H1 (cell line): ENCODE measurements at regions not wholly inside any gene's neighbourhood (a gene's known extent, or its start where the extent isn't known, plus 50 kb on each side); places are given as distances from the start of the nearest gene placed in this dataset.

Experiments
- CTCF ChIA-PET: fragments of 300-600 bp; sonication (Branson Sonifier 250); formaldehyde crosslinking; loops from one replicate; lab custom pipeline; 2021; ENCODE audit not compliant: partially characterized antibody; lab: Charles Lee
- POLR2A ChIA-PET: fragments of 300-600 bp; sonication (Branson Sonifier 250); formaldehyde crosslinking; loops from one replicate; lab custom pipeline; 2021; ENCODE audit warnings: inconsistent platforms; ENCODE audit not compliant: partially characterized antibody; lab: Charles Lee
- DNase-seq, 2 experiments: peaks; one replicate each; pipeline versions ENCODE4 v3.0.0 to v3.0.0-alpha.2; 2010 to 2022; ENCODE audit warnings: low spot score in 2 of 2, low read depth in 1 of 2, mixed read lengths in 1 of 2
- FAIRE-seq: peaks from 2 replicates; lab custom pipeline; 2011; peaks lifted over from hg19 to GRCh38; lab: Jason Lieb, UNC
- H2AFZ ChIP-seq: 2 replicates; pipeline ENCODE4 v1.8.1; 2012; ENCODE audit warnings: low read length, inconsistent platforms
- H2AK5ac ChIP-seq: 2 replicates; pipeline ENCODE4 v1.6.1; 2013; ENCODE audit warnings: low read depth, low read length
- H2BK120ac ChIP-seq: replicated peaks from 2 replicates; pipeline ENCODE3; 2013; ENCODE audit warnings: low read depth, low read length, inconsistent platforms
- H2BK12ac ChIP-seq: 2 replicates; pipeline ENCODE4 v1.6.1; 2013; ENCODE audit warnings: low read depth, low read length
- H2BK15ac ChIP-seq: 2 replicates; pipeline ENCODE4 v1.6.1; 2013; ENCODE audit warnings: low read length
- H2BK20ac ChIP-seq: 2 replicates; pipeline ENCODE4 v1.6.1; 2013; ENCODE audit warnings: low read length
- H2BK5ac ChIP-seq: 2 replicates; pipeline ENCODE4 v1.6.1; 2013; ENCODE audit warnings: low read depth, low read length
- H3K14ac ChIP-seq: 2 replicates; pipeline ENCODE4 v1.6.1; 2013; ENCODE audit warnings: inconsistent platforms; ENCODE audit not compliant: insufficient read length
- H3K18ac ChIP-seq: 2 replicates; pipeline ENCODE4 v1.6.1; 2013; ENCODE audit warnings: low read length; ENCODE audit errors: extremely low read depth
- H3K23ac ChIP-seq: 2 replicates; pipeline ENCODE4 v1.6.1; 2013; ENCODE audit warnings: inconsistent platforms; ENCODE audit not compliant: insufficient read length
- H3K23me2 ChIP-seq: 2 replicates; pipeline ENCODE4 v1.6.1; 2013; ENCODE audit warnings: low read depth, low read length
- H3K27ac ChIP-seq: 2 replicates; pipeline ENCODE4 v1.6.1; 2011; ENCODE audit warnings: low read depth, low read length, inconsistent platforms
- H3K27me3 ChIP-seq, 4 experiments: replicated peaks in 1 of 4; 1 replicate in 1 of 4; 2 replicates in 3 of 4; pipeline versions ENCODE4 v1.6.1 to v1.8.1; 2011 to 2013; ENCODE audit warnings: low read length in 3 of 4, mild to moderate bottlenecking in 3 of 4, inconsistent platforms in 2 of 4, mixed read lengths in 2 of 4, moderate library complexity in 1 of 4; ENCODE audit not compliant: control insufficient read depth in 3 of 4, insufficient read depth in 3 of 4; ENCODE audit errors: extremely low read depth in 1 of 4
- H3K36me3 ChIP-seq, 4 experiments: 2 replicates each; pipeline versions ENCODE4 v1.6.1 to v1.8.1; 2011 to 2013; ENCODE audit warnings: mild to moderate bottlenecking in 4 of 4, low read length in 3 of 4, moderate library complexity in 2 of 4, control low read depth in 1 of 4, inconsistent platforms in 1 of 4; ENCODE audit not compliant: insufficient read depth in 4 of 4, control insufficient read depth in 2 of 4
- H3K4ac ChIP-seq: replicated peaks from 2 replicates; pipeline ENCODE3; 2013; ENCODE audit warnings: low read length, low read depth, mixed read lengths, inconsistent platforms; ENCODE audit not compliant: insufficient read length
- H3K4me1 ChIP-seq, 4 experiments: replicated peaks in 1 of 4; 1 replicate in 1 of 4; 2 replicates in 3 of 4; pipeline versions ENCODE4 v1.6.1 to v1.8.1; 2011 to 2013; ENCODE audit warnings: low read length in 3 of 4, inconsistent platforms in 2 of 4, mixed read lengths in 1 of 4; ENCODE audit not compliant: insufficient read depth in 4 of 4, control insufficient read depth in 3 of 4
- H3K4me2 ChIP-seq, 2 experiments: 2 replicates each; pipeline versions ENCODE4 v1.6.1 to v1.8.1; 2011 to 2013; ENCODE audit warnings: low read depth in 2 of 2, low read length in 2 of 2, control low read depth in 1 of 2, inconsistent platforms in 1 of 2, mild to moderate bottlenecking in 1 of 2; ENCODE audit not compliant: insufficient read depth in 1 of 2
- H3K4me3 ChIP-seq, 4 experiments: fragments of 200-600, 300-600 bp in 1 of 4; sonication (generic), shearing (Covaris generic), sonication (Bioruptor Twin) in 1 of 4; 2 replicates each; pipeline versions ENCODE4 v1.5.1 to v1.8.1; 2011 to 2016; ENCODE audit warnings: low read length in 4 of 4, low read depth in 3 of 4, control low read depth in 2 of 4, inconsistent platforms in 2 of 4, mild to moderate bottlenecking in 2 of 4, mixed read lengths in 1 of 4, moderate library complexity in 1 of 4; ENCODE audit not compliant: insufficient read depth in 2 of 4; ENCODE audit errors: extremely low read depth in 1 of 4
- H3K56ac ChIP-seq: replicated peaks from 2 replicates; pipeline ENCODE3; 2013; ENCODE audit warnings: low read depth, mild to moderate bottlenecking, mixed read lengths, low read length, inconsistent platforms; ENCODE audit not compliant: insufficient read length
- H3K79me1 ChIP-seq: 2 replicates; pipeline ENCODE4 v1.6.1; 2013; ENCODE audit warnings: low read depth, low read length, control low read depth
- H3K79me2 ChIP-seq, 2 experiments: 2 replicates each; pipeline versions ENCODE4 v1.6.1 to v1.8.1; 2012 to 2013; ENCODE audit warnings: low read length in 2 of 2, mild to moderate bottlenecking in 2 of 2, inconsistent platforms in 1 of 2; ENCODE audit not compliant: insufficient read depth in 2 of 2, control insufficient read depth in 1 of 2
- H3K9ac ChIP-seq, 4 experiments: replicated peaks in 1 of 4; 1 replicate in 1 of 4; 2 replicates in 3 of 4; pipeline versions ENCODE4 v1.6.1 to v1.8.1; 2011 to 2013; ENCODE audit warnings: low read depth in 3 of 4, low read length in 3 of 4, control low read depth in 2 of 4, mild to moderate bottlenecking in 2 of 4, moderate library complexity in 2 of 4, inconsistent platforms in 1 of 4; ENCODE audit errors: extremely low read depth in 1 of 4
- H3K9me3 ChIP-seq, 2 experiments: 2 replicates each; pipeline versions ENCODE4 v1.6.1 to v1.8.1; 2012 to 2013; ENCODE audit warnings: mild to moderate bottlenecking in 2 of 2, moderate library complexity in 2 of 2, control low read depth in 1 of 2, inconsistent platforms in 1 of 2, low read depth in 1 of 2, low read length in 1 of 2, mixed read lengths in 1 of 2; ENCODE audit not compliant: insufficient read depth in 2 of 2
- H4K20me1 ChIP-seq, 2 experiments: replicated peaks in 1 of 2; 2 replicates each; pipeline versions ENCODE3 to v1.8.1; 2011 to 2013; ENCODE audit warnings: inconsistent platforms in 2 of 2, low read length in 2 of 2, mild to moderate bottlenecking in 1 of 2; ENCODE audit not compliant: insufficient read depth in 2 of 2, control insufficient read depth in 1 of 2
- H4K5ac ChIP-seq: 2 replicates; pipeline ENCODE4 v1.6.1; 2013; ENCODE audit warnings: low read length, low read depth, mixed read lengths, inconsistent platforms; ENCODE audit not compliant: insufficient read length
- H4K8ac ChIP-seq: 2 replicates; pipeline ENCODE4 v1.8.0; 2013; ENCODE audit warnings: mild to moderate bottlenecking, moderate library complexity, low read length, inconsistent platforms; ENCODE audit not compliant: insufficient read depth; ENCODE audit errors: extremely low read depth
- H4K91ac ChIP-seq: replicated peaks from 2 replicates; pipeline ENCODE3; 2013; ENCODE audit warnings: low read length, mixed read lengths, inconsistent platforms; ENCODE audit not compliant: insufficient read length
- EGR1 ChIP-seq: IDR thresholded peaks from 2 replicates; pipeline ENCODE4 v1.6.1; 2011; ENCODE audit warnings: low read depth, low read length, borderline replicate concordance
- WGBS, 2 experiments: shearing (Covaris generic) in 1 of 2; methylation state at CpG; one replicate each; pipeline versions ENCODE4 v1.1.6 to v1.1.7; 2013 to 2015; ENCODE audit warnings: low lambda C conversion rate in 2 of 2, mixed read lengths in 2 of 2, inconsistent platforms in 1 of 2, low coverage in 1 of 2, missing lambda C conversion rate in 1 of 2; ENCODE audit not compliant: insufficient replicate concordance in 2 of 2, insufficient coverage in 1 of 2, insufficient read length in 1 of 2; ENCODE audit errors: extremely low coverage in 1 of 2, missing lambda C conversion rate in 1 of 2; 5-methylcytosine and 5-hydroxymethylcytosine counted together

- ChIA-PET POLR2A (no interaction called here), CTCF (interaction anchor here (0.9 kb wide), 1 partner anchor 569 kb away, joined by 3 read pairs; no protein-coding TSS in a partner anchor)
- Histone ChIP-seq H3K27ac (no peak overlapping the region), H3K9ac (no peak overlapping the region), H2BK20ac (no peak overlapping the region), H3K79me2 (no peaks in the 10 kb centered on the region), H4K8ac (no peak overlapping the region), H3K14ac (no peak overlapping the region), H3K4me3 (no peak overlapping the region), H2AK5ac (no peak overlapping the region), H3K23me2 (no peaks in the 10 kb centered on the region), H3K79me1 (no peaks in the 10 kb centered on the region), H3K23ac (no peak overlapping the region), H3K4me1 (no peaks in the 10 kb centered on the region), H4K5ac (no peak overlapping the region), H3K4me2 (no peak overlapping the region), H2BK5ac (no peak overlapping the region), H4K20me1 (no peaks in the 10 kb centered on the region), H4K91ac (no peak overlapping the region), H3K9me3 (no peaks in the 10 kb centered on the region), H3K4ac (no peak overlapping the region), H2BK12ac (no peak overlapping the region), H3K27me3 (no peaks in the 10 kb centered on the region), H2AFZ (no peak overlapping the region), H3K36me3 (no peaks in the 10 kb centered on the region), H3K18ac (no peak overlapping the region), H2BK120ac (no peak overlapping the region), H3K56ac (no peak overlapping the region), H2BK15ac (no peak overlapping the region)
- 73% methylated on average over 1 of the region's 1 CpG; no CpG with 5 or more reads in 1 of the 2 experiments for WGBS, 2 experiments
- FAIRE-seq (no peak), DNase-seq (no peak)
- no peak for TF ChIP-seq EGR1
Measured at GRCh38 chr7:120156476-120156875, 116.5 kb upstream of the KCND2 start.
